Tibial artery (tissue), 4 donors: ENCODE measurements at regions not wholly inside any gene's neighbourhood (a gene's known extent, or its start where the extent isn't known, plus 50 kb on each side); places are given as distances from the start of the nearest gene placed in this dataset.
"Not testable (repeated sequence)": the region's sequence is repeated elsewhere in the genome, so short reads cannot be mapped to it uniquely, and the experiment has no call there.

ENCODE experiments used
- DNase-seq, 2 donors: peaks; one replicate each; pipeline ENCODE4 v3.0.0-alpha.2; 2019
- H3K27ac ChIP-seq, 2 donors: fragments of 200-600 bp; sonication (generic) in 1 of 2; 1 replicate in 1 of 2; 2 replicates in 1 of 2; pipeline ENCODE4 v1.5.1; 2018 to 2019; ENCODE audit warnings: mild to moderate bottlenecking in 1 of 2
- H3K27me3 ChIP-seq, 2 donors: fragments of 200-600 bp; sonication (generic) in 1 of 2; one replicate each; pipeline versions ENCODE4 v1.5.1 to v1.6.0; 2016 to 2019
- H3K36me3 ChIP-seq, 3 donors: fragments of 200-600 bp; sonication (generic) in 2 of 3; one replicate each; pipeline ENCODE4 v1.5.1; 2016 to 2019; ENCODE audit warnings: mild to moderate bottlenecking in 2 of 3
- H3K4me1 ChIP-seq, 4 donors: fragments of 200-600 bp; sonication (generic) in 2 of 4; 1 replicate in 3 of 4; 2 replicates in 1 of 4; pipeline ENCODE4 v1.5.1; 2016 to 2019
- H3K4me3 ChIP-seq, 2 donors: fragments of 200-600 bp; sonication (generic) in 1 of 2; 1 replicate in 1 of 2; 2 replicates in 1 of 2; pipeline ENCODE4 v1.5.1; 2018 to 2019; ENCODE audit warnings: mild to moderate bottlenecking in 2 of 2
- H3K9me3 ChIP-seq, 3 donors: fragments of 200-600 bp; sonication (generic) in 1 of 3; one replicate each; pipeline ENCODE4 v1.5.1; 2016 to 2019
- CTCF ChIP-seq, 2 experiments: fragments of 200-600 bp in 1 of 2; fragments of 450-650 bp in 1 of 2; IDR thresholded peaks; one replicate each; pipeline ENCODE4 v1.5.1; 2017 to 2019; ENCODE audit warnings: antibody characterized with exemption in 2 of 2, mild to moderate bottlenecking in 1 of 2, moderate library complexity in 1 of 2
- intact Hi-C: fragments of 100-400 bp; cut with DNase I; formaldehyde crosslinking; loops from one replicate; pipeline ENCODE4 v1.15.0; 2023; ENCODE audit warnings: low total_unique reads

GRCh38 chr6:163738725-163739407 is 324.3 kb downstream of the QKI start:
- intact Hi-C loops = no loop called here
- no peak overlapping the region for H3K27ac ChIP-seq
- no peak overlapping the region for H3K4me3 ChIP-seq
- DNase-seq = no peak
- H3K27me3 ChIP-seq = peaks cover 0 to 2% of the 10 kb centered on the region in 2 donors
- TF ChIP-seq CTCF (IDR thresholded peaks at IDR 0.05) = no peak
- H3K9me3 ChIP-seq = no peaks in the 10 kb centered on the region
- no peaks in the 10 kb centered on the region for H3K36me3 ChIP-seq
- no peaks in the 10 kb centered on the region for H3K4me1 ChIP-seq

GRCh38 chr6:163738304-163738703 is 323.8 kb downstream of the QKI start:
- no peaks in the 10 kb centered on the region for H3K9me3 ChIP-seq
- DNase-seq = no peak
- TF ChIP-seq CTCF (IDR thresholded peaks at IDR 0.05) = no peak
- intact Hi-C loops = no loop called here
- no peaks in the 10 kb centered on the region for H3K4me1 ChIP-seq
- H3K27ac ChIP-seq = no peak overlapping the region
- H3K4me3 ChIP-seq = no peak overlapping the region
- no peaks in the 10 kb centered on the region for H3K36me3 ChIP-seq
- H3K27me3 ChIP-seq = no peaks in the 10 kb centered on the region

GRCh38 chr6:163735076-163735475 is 320.6 kb downstream of the QKI start:
- intact Hi-C loops = no loop called here
- Histone ChIP-seq H3K36me3 (no peaks in the 10 kb centered on the region), H3K27ac (no peak overlapping the region)

GRCh38 chr6:163733061-163733460 is 318.5 kb downstream of the QKI start:
- peak in 1 of 2 donors; percentile 13 for DNase-seq
- Histone ChIP-seq H3K36me3 (no peaks in the 10 kb centered on the region), H3K4me3 (no peak overlapping the region), H3K27ac (no peak overlapping the region), H3K4me1 (no peaks in the 10 kb centered on the region), H3K9me3 (no peaks in the 10 kb centered on the region), H3K27me3 (no peaks in the 10 kb centered on the region)
- no peak for TF ChIP-seq CTCF (IDR thresholded peaks at IDR 0.05)
- intact Hi-C loops = no loop called here

More at GRCh38 chr6:163735076-163735475, 320.6 kb downstream of the QKI start:
- Histone ChIP-seq H3K27me3 (no peaks in the 10 kb centered on the region), H3K4me3 (no peak overlapping the region), H3K9me3 (no peaks in the 10 kb centered on the region), H3K4me1 (no peaks in the 10 kb centered on the region)
- TF ChIP-seq CTCF (IDR thresholded peaks at IDR 0.05) = no peak
- peak in 1 of 2 donors; percentile 27 for DNase-seq

- no peak for TF ChIP-seq CTCF (IDR thresholded peaks at IDR 0.05)
- Histone ChIP-seq H3K27me3 (no peaks in the 10 kb centered on the region), H3K36me3 (no peaks in the 10 kb centered on the region), H3K9me3 (no peaks in the 10 kb centered on the region), H3K27ac (no peak overlapping the region), H3K4me1 (no peaks in the 10 kb centered on the region), H3K4me3 (no peak overlapping the region)
- intact Hi-C loops = no loop called here
- no peak for DNase-seq
Measured at GRCh38 chr6:163732479-163732878, 318.0 kb downstream of the QKI start.

- DNase-seq, H3K9me3 ChIP-seq, H3K4me1 ChIP-seq, H3K27ac ChIP-seq, intact Hi-C loops, H3K27me3 ChIP-seq, H3K4me3 ChIP-seq, H3K36me3 ChIP-seq: not testable (repeated sequence)
Measured at GRCh38 chr6:163732014-163732351, 317.5 kb downstream of the QKI start.
